GM21367 (cell line): ENCODE measurements at regions not wholly inside any gene's neighbourhood (a gene's known extent, or its start where the extent isn't known, plus 50 kb on each side); places are given as distances from the start of the nearest gene placed in this dataset.

Experiments
- ATAC-seq: cut with Tn5 transposase; IDR thresholded peaks from one replicate; pipeline ENCODE4 v1.9.1; 2021; ENCODE audit not compliant: unreplicated experiment

DNA sequence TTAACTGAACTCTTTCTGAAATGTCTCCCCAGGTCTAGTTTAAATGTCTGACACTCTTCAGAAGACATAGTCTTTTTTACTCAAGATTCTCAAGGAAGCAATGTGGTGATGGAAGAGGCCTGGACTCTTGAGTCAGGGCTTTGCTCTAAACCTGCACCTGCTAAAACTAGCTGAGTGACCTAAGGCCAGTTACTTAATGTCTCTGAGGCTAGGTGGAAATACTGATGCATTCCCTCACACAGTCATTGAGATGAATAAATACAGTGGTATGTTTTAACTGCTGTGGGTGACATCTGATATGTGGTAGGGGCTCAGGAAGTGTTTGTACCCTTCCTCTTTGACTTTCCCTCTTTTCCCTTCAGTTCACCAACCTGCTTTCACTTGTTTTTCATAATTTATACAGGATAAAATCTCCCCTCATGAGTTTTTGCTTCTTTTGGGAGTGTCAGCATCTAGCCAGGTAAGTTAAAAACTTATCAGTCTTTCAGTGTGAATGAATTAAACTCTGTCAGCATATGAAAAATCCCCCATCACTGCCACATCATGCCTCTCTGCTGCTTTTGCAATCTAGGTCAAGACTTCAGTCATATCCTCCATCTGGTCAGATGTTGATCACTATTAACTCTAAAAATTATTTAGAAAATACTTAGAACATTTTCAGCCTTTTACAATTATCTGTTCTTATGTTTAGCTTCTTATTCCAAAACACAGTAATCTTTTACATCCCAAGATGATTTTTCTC, 178.7 kb upstream of the TNFAIP3 start:
- no peak for ATAC-seq

DNA sequence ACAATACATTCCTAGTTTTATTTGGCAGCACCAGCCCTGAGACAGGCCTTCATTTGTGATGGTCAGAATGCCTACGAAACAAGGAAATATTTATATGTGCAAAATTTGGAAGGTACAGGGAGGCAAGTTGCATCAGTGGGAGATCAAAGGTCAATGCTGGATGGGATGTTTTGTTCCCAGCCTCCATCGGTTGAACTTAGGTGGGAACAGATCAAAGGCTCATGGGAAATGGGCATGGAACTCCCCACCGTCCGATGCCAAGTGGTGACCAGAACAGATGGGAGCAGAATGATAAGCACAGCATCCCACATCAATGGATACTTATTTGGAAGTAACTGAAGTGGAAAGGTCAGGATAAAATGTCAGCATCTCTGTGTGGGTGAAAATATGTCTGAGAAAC, 177.7 kb upstream of the TNFAIP3 start:
- no peak for ATAC-seq

DNA sequence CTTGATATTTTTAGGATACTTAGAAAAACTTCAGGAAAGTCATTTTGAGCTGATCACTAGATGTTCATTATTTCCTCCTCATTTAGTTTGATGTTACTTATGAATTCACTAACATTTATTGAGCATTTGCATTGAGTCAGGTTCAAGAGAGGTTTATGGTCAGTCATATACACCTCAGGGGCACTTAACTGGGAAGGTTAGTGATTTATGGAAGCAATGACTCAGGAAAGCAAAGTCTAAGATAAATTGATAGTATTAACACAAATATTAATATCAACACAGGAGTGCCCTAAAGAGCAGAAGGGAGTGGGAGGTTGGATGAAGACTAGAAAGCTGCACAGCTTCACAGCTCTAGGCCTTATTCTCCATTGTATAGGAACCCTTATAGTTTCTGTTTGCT, 177.0 kb upstream of the TNFAIP3 start:
- ATAC-seq: no peak

DNA sequence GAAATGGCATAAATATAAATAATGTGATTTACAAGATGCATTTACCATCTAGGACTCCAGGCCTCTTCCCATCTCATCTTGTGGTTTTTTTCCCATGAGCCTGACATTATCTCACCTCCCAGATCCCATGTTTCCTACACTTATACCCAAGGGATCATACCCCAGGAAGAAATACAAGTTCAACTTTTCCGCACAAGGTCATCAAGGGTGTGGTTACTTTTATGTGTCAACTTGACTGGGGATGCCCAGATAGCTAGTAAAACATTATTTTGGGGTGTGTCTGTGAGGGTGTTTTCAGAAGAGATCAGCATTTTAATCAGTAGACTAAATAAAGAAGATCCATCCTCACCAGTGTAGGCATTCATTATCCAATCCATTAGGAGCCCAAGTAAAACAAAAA, 176.3 kb upstream of the TNFAIP3 start:
- no peak for ATAC-seq

DNA sequence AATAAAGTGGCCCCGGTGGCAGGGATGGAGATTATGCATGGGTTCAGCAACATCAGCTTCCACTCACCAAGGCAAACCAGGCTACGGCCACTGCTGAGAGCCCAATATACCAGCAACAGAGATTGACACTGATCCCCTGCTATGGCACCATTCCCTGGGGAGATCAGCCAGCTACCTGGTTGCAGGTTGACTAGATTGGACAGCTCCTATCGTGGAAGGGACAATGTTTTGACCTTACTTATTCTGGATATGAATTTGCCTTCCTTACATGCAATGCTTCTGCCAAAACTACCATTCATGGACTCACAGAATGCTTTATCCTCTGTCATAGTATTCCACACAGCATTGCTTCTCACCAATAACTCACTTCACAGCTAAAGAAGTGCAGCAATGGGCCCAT, 174.8 kb upstream of the TNFAIP3 start:
- ATAC-seq: no peak

DNA sequence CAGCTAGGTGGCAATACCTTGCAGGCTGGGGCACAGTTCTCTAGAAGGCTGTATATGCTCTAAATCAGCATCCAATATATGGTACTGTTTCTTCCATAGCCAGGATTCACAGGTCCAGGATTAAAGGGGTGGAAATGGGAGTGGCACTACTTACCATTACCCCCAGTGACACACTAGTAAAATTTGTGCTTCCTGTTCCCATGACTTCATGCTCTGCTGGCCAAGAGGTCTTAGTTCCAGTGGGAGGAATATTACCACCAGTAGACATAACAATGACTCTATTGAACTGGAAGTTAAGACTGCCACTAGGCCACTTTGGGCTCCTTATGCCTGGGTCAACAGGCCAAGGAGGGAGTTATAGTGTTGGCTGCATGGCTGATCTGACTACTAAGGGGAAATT, 174.3 kb upstream of the TNFAIP3 start:
- ATAC-seq: no peak

DNA sequence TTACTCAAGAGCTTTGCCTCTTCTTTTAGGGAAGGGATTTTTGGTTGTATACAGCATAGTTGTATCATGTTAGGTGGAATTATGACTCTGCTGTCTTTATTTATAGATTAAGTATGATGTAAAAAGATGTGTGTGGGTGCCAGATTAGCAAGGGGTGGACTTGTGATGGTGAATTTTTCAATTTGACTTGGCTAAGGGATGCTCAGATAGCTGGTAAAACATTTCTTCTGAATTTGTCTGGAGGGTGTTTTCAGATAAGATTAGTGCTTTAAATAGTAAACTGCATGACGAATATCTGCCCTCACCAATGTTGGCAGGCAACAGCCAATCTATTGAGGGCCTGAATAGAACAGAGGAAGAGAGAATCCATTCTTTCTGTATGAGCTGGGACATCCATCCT, 173.3 kb upstream of the TNFAIP3 start:
- no peak for ATAC-seq

DNA sequence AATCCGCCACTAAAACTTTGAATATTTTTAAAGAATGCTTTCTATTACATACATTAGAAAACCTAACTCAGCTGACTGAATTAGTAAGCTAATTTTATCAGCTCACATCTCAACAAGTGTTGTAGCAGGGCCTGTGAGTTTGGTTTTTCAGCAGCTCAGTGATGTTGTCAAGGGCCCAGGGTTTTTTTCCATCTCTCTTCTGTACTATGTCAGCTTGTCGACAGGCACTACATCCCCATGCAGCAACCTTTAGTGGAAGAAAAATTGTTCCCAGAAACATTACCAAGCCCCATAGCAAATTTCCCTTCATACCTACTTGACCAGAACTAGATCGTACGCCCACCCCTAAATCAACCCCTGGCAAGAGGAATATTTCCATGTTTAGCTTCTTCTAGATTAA, 170.3 kb upstream of the TNFAIP3 start:
- ATAC-seq: no peak

DNA sequence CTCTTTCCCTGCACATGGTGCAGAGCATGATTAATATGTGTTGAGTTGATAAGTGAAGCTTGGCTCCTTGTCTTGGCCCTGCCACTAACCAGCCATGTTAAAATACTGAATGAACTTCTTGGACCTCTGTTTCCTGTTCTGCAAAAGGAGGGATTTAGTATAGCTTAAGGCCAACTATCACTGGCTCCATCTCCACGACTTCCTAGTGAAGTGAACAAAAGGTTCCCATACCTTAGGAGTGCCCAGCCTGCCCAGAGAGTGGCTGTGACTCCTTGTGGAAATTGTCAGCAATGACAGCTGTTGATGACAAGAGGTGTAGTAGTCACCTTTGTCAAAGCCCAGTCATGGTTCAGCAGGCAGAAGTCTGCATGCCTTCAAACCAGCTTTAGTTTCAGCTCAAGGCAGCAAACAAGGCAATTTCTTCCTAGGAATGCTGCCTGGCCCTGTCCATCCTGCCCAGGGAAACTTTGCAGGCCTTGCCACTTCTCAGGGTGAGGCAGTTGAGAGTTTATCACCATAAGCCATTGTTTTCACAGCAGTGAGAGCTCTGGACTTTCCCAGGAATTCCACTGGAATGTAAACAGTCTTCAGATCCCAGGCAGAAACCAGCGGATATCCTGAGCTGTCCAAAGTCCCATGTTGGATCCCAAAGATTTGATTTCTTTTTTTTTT, 169.7 kb upstream of the TNFAIP3 start:
- ATAC-seq: no peak

DNA sequence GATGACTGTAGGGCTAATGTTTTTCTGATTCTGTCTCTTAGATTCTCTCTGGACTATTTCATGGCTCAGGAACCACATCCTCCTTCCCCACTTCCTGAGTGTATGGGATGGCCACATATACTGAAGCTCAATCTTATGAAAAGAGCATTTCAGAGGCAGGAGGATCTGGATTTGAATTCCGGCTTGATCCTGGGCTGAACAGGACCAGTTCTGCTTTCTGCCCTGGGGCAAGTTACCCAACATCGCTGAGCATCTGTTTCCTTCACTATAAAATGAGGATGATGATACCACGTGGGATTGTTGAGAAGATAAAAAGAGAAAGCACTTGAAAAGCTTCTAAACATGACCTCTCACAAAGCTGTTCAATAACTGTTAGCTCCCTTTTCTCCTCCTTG, 168.4 kb upstream of the TNFAIP3 start:
- no peak for ATAC-seq

DNA sequence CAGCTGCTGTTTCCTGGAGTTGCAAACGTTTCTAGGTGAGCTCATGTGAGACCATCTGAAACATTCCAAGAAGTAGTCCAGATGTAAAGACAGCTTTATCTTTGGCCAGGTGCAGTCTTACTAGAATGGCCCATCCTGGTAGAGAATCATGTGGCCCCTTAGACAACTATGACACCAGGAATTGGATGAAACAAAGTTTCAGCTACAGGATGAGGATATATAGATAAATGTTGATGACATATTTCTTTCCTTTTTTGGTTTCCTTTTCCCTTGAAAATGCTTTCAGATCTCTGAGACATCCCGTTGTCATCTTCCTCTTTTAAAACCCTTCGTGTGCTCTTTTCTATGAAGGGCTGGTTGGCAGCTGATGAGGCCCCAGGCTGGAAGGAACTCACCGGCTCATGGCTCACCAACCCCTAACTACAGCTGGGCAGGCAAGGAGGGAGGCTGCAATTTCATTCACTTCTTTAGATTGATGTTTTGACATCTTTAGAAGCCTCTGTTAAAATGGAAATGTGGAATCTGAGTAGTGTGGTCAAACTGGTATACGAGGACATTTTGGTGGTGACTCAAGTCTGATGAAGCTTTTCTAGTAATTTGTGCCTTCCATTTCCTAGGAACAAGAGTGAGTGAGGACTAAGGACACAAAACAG, 167.9 kb upstream of the TNFAIP3 start:
- no peak for ATAC-seq

DNA sequence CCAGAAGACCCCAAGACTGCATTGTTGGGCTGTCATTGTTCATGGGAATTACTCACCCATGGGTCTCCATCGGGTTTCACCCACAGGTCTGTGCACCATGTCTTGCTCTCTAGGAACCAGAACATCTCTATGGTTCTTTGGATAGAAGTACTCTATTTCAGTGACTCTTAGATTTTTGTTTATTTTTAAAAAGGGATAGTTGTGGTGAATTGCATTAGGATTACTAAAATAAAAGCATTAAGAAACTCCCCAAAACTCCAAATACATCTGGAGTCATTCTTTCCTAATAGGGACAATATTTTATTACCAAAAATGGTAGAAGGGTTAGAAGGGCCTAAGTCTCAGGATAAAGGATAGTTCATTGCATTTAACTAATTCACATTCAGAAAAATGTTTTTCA, 166.9 kb upstream of the TNFAIP3 start:
- ATAC-seq: no peak

DNA sequence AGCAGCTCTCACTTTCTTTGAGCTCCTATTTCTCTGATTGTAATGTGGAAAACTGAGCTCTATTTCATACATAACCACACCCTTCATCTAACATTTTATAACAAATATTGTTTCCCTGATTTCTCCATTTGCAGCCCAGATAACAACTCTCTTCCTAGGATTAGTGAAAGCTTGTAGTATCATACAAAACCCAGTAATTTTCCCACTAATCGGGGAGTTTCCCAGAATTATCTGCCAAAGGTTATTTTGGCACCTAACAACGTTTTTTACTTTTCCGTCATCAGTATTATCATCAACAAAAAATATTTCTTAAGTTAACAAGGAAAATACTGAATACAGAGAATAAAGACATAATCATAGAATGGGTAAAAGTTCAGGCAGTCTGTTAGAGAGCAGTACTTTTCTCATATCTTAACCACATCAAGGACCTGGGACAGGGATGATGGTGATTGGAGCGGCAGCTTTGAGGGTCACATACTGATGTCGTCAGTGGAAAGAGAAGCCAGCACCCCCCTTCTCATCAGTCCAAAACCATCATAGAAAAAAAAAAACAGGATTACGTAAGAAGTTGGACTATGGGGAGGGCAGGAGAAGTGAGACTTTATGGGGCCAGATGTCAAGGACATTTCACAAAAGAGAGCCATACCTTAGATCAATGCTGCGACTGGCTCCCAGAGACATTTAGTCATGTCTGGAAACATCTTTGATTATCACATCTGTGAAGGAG, 166.1 kb upstream of the TNFAIP3 start:
- ATAC-seq: no peak

DNA sequence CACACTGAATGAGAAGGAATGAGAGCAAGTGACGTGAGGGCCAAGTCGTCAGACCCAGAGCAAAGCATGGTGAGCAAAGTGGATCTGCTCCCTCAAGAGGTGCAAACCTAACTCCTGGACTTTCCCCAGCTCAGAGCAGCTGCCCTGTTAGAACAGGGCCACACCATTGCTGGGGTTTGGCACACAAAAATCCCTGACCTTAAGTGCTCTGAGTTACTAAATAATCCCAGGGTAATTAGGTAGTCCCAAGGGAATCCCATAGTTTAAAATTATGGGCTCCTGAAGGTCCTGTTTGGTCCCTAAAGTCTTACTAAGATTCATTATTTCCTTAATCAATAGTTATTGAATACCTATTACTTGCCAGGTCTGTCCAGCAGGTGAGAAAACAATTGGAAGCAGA, 165.1 kb upstream of the TNFAIP3 start:
- ATAC-seq: no peak

DNA sequence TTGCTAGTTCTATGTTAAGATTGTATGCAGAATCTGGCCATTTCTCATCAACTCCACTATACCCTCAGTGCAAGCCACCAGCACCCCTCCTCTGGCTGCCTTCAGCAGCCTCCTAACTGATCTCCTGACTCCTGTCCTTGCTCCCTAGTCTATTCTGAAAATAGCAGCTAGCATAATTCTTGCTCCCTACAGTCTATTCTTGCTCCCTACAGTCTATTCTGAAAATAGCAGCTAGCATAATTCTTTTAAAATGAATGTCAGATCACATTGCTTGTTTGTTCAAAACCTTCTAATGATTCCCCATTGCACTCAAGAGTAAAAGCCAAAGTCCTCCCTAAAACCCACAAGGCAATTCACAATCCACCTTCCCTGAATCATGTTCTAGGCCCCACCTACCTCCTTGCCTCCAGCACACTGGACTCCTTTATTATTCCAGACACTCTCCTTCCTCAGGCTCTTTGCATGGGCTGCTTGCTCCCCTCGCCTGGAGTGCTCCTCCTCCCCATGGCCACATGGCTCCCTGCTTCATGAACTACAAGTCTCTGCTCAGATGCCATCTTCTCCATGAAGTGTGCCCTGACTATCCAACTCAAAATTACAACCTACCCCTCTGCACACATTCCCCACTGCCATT, 164.2 kb upstream of the TNFAIP3 start:
- ATAC-seq: no peak

DNA sequence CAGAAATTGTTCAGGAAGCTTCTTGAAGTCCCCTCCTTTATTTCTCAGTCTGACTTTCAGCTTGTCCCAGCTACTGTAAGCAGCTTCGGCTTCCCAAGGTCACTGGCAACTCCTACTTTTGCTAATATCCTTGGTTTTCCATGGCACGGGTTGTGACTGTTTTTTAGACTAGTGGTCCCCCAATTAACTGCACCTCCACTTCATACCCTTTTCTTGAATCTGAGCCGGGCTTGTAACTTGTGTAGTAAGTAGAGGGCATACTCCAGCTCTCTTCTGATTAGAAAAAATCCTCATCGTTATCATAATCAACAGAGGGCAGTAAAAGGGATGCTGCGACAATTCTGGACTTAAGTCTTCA, 162.3 kb upstream of the TNFAIP3 start:
- ATAC-seq: no peak

DNA sequence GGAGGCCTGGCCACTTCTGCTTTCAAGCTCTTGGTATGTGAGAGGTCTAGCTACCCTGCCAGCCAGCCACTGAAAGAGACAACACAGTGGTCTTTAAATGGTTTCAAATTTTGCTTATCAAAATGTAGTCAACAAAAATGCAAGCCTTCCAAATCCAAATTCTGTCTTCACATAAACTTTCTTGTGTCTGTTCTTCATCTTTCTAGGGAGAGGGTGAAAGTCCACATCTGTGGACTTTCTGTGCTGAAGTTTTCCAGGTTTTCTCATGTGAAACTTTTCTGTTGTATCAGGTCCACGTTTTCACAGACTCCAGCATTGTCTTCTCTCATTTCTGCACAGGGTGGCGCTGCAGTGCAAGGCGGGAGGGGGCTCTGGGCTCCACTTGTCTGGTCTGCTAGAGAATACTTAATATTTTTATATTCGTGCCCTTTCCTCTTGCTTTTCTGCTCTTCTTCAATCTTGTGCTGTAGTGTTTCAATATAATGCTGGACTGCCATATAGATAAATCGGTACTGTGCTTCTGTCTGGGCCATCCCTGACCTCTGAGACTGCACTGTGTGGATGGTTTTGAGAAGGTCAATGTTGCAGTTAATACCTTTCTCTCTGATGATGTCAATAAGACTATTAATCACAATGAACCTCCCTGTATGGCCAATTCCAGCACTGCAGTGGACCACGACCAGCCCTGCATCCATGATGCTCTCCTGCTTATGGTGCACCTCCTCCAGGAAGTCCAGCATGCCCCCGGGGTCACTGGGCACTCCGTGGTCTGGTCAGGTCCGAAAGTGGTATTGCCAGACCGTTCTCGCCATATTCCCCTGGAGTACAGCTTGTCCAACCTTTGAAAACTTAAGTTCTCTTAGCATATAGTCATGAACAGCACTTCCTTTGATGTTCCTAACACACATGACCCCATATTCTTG, 161.6 kb upstream of the TNFAIP3 start:
- no peak for ATAC-seq

DNA sequence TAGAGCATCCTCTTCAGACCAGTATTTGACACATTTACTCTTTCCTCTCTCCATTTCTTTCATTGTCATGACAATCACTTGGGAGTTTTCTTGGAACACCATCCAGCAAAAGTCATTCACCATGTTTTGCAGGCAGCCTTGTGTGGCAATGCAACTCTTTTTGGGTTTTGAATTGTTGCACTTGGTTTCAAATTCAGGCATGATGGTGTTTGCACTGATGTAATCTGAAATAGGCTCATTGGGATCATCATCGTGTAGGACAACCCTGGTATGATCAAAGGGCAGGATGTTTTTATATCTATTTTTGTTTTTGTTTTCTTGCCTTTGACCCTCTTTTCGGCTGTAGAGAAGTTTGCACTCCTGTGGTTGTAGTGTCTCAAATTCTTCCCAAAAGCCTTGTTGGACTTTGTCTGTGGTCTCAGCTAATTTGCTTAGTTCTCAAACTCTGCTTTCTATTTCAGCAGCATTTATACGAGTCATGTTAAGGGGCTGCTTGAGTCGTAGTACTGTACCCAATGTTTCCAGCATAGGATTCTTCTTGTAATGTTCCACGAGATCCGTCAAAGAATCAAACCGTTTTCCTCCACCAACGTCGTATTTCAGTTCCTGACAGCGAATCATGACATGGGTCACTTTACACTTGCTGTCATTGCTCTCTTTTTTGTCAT, 160.8 kb upstream of the TNFAIP3 start:
- no peak for ATAC-seq

DNA sequence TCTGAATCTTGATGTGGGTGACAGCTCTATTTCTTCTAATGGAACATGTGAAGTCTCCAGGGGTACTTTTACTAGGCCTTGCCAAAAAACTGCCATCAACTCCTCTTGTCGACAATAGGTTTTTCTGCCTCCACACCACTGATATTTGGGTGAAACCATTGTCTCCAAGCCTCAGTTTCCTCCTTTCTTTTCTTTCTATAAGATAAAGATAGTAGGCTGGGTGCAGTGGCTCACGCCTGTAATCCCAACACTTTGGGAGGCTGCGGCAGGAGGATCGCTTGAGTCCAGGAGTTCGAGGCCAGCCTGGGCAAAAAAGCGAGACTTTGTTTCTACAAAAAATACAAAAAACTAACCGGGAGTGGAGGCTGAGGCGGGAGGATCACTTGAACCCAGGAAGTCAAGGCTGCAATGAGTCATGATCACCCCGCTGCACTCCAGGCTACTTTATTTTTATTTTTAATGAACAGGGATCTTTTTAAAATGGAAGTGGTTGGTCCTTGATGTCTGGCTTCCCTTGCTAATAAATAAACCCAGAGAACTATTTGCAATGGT, 159.9 kb upstream of the TNFAIP3 start:
- no peak for ATAC-seq
